ENCODE measurements at regions not wholly inside any gene's neighbourhood (a gene's known extent, or its start where the extent isn't known, plus 50 kb on each side); places are given as distances from the start of the nearest gene placed in this dataset.

GRCh38 chr10:107418085-107418806, 253.7 kb upstream of the SORCS1 start:
- in situ Hi-C loops (cut with MboI; ENCODE audit: low sequenced_read_pairs): loop anchor here (25.0 kb wide), 1 partner anchor 394 kb away; no protein-coding TSS in a partner anchor

- in situ Hi-C loops (cut with MboI; ENCODE audit: low sequenced_read_pairs): loop anchor here (25.0 kb wide), 1 partner anchor 395 kb away; no protein-coding TSS in a partner anchor
Measured at GRCh38 chr10:107417446-107417845, 252.9 kb upstream of the SORCS1 start.

DNA sequence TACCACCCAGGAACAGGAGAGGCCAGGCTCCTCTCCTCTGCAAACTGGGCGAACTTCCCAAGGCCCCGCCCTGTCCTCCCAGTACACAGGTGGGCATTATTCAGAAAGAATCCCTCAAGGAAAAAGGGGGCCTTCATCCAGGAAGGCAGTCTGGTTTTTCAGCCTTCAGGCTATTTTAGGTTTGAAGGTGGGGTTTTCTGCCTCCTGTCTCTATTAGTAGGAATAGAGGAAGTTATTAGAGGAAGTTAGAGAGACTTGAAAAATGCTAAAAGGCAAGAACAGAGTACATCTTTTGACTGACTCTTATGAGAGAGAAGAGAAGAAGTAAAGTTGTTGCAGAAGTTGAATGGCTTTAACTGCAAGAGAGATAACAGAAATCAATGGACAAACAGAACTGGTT, 250.9 kb upstream of the SORCS1 start:
- in situ Hi-C loops (cut with MboI; ENCODE audit: low sequenced_read_pairs): loop anchor here (25.0 kb wide), 1 partner anchor 397 kb away; no protein-coding TSS in a partner anchor

DNA sequence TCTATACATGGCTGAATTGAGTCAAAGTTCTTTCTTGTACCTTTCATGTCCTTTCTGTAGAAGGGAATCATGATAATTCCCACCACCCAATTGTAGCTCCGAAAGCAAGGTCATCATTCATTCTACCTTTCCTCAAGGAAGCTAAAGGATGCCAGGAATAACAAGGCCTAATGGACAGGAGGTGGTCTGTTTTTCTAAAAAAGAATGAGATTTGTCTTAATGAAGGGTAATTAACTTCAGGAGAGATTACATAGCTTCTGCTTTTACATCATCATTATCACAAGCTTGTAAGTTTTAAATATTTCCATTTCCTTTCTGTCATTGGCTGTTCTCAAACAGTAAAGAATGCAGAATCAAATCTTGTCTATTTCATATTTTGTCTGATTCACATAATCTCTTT, 249.5 kb upstream of the SORCS1 start:
- in situ Hi-C loops (cut with MboI; ENCODE audit: low sequenced_read_pairs): loop anchor here (25.0 kb wide), 1 partner anchor 398 kb away; no protein-coding TSS in a partner anchor

GRCh38 chr10:107409522-107409921, 245.0 kb upstream of the SORCS1 start:
- in situ Hi-C loops (cut with MboI; ENCODE audit: low sequenced_read_pairs): loop anchor here (25.0 kb wide), 1 partner anchor 403 kb away; no protein-coding TSS in a partner anchor

DNA sequence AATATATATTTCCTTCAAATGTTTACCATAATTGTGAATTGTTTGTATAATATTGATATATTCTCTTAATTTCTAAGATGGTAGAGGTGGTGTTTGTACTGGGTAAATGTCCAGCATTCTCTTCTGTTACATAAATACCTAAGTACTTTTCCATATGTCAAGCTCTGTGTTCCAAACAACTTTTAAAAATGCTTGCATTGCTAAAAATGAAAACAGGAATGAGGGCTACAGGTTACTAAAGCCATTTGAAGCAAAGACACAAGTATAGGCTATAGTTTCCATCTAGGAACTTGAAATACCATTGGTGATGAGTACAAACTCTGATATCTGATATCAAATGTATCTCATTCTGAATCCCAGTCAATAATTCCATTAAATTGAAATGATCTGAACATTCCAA, 233.6 kb upstream of the SORCS1 start:
- in situ Hi-C loops (cut with MboI; ENCODE audit: low sequenced_read_pairs): no loop called here

DNA sequence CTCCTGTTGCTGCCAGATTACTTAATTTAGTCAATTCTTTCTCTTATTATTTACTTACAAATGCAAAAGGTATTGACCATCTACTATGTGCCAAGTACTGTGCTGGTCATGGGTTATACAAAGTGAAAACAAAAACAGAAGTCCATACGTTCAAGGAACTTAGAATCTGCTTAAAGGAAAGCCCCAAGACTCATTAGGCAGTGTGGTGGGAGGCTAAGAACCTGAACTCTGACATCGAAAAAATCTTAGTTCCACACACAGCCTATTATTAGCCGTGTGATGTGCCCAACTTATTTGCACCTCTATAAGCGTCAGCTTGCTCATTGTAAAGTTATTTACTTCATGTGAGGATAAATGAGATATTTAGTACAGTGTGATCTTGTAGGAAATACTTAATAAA, 227.4 kb upstream of the SORCS1 start:
- in situ Hi-C loops (cut with MboI; ENCODE audit: low sequenced_read_pairs): no loop called here

DNA sequence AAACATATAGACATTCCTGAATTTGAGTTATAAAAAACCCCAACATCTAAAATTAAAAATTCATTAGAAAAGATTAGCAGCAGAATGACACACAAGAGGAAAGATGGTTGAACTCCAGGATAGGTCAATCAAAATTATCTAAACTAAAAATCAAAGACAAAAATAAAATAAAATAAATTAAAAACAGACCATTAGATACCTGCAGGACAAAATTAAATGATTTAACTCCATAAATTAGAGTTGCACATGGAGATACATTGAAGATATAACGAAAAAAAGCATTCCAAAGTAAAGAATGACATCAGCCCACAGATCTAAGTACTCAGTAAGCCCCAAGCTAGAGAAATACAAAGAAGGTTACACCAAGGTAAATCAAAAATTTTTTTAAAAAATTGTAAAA, 226.1 kb upstream of the SORCS1 start:
- in situ Hi-C loops (cut with MboI; ENCODE audit: low sequenced_read_pairs): no loop called here

DNA sequence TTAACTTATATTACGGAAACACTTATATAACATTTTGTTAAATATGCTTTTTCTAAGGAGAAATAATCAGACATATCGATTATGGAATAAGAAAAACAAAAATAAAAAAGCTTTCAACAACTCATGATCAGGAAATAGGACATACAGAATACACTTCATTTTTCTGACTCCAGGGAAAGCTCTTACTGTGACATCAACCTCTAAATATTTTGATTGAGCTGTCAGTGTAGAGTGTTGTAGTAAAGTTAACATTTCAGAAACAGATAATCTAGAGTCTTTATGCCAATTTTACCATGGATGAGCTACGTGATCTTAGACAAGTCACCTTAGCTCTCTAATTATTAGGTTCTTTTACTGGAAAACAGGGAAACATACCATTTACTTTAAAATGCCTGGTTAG, 218.9 kb upstream of the SORCS1 start:
- in situ Hi-C loops (cut with MboI; ENCODE audit: low sequenced_read_pairs): no loop called here

DNA sequence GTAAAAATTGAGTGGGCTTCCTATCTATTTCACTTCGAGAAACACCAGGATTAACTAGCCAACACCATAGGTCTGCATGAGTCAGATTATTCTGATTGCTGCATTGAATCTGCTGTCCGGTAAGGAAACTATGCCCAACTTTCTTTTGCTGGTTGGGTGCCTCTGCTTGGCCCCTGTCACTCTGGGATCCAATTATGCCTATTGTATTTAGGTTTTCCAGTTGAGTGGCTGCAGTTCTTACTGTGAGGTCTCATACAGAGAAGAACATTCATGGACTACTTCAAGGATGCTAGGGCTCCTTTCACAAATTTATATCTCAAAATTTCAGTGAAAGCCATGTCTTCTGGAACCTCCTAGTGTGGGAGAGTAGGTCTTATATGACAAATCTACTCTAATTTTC, 215.1 kb upstream of the SORCS1 start:
- in situ Hi-C loops (cut with MboI; ENCODE audit: low sequenced_read_pairs): no loop called here

GRCh38 chr10:107371801-107372200, 207.3 kb upstream of the SORCS1 start:
- in situ Hi-C loops (cut with MboI; ENCODE audit: low sequenced_read_pairs): no loop called here

DNA sequence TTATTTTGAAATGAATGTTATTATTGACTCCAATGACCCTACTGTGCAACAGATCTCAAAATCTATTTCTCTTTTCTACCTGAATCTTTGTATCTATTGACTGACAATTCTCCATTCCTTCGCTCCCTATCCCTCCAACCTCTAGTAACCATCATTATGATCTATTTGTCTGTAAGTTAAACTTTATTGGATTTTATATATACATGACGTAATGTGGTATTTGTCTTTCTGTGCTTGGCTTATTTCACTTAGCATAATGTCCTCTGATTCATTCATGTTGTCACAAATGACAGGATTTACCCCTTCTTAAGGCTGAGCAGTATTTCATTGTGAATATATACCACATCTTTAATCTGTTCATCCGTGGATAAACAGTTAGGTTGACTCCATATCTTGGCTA, 200.4 kb upstream of the SORCS1 start:
- in situ Hi-C loops (cut with MboI; ENCODE audit: low sequenced_read_pairs): no loop called here

DNA sequence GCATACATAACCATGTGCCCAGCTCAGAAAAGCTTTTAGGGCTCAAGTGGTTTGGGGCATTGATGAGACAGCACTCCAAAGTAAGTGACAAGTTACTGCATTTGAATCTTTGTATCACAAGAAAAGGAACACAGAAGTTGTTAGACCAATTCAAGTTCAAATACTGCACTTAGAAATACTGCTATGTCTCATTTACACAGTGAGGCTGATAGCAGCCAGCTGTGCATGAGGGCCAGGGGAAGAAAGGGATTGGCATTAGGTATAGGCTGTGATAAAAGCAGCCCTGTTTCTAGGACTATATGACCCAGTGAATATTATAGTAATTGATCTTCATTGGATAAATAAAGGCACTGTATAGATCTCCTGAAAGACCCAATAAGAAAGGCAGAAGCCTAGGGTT, 197.8 kb upstream of the SORCS1 start:
- in situ Hi-C loops (cut with MboI; ENCODE audit: low sequenced_read_pairs): no loop called here

DNA sequence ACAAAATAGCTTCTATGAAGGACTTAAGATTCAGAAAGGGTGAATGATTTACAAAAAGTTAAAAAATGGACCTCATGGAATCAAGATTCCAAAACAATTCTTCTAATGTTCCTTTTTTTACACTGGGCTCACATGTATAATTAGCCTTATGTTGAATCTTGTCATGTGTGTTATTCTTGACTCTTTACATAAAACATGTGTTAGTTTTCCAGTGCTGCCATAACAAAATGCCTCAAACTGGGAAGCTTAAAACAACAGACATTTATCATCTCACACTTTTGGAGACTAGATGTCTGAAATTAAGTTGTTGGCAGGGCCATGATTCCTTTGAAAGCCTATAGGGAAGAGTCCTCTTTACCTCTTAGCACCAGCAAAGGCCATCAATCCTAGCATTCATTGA, 192.5 kb upstream of the SORCS1 start:
- in situ Hi-C loops (cut with MboI; ENCODE audit: low sequenced_read_pairs): no loop called here

- in situ Hi-C loops (cut with MboI; ENCODE audit: low sequenced_read_pairs): no loop called here
Measured at GRCh38 chr10:107356396-107356795, 191.9 kb upstream of the SORCS1 start.

DNA sequence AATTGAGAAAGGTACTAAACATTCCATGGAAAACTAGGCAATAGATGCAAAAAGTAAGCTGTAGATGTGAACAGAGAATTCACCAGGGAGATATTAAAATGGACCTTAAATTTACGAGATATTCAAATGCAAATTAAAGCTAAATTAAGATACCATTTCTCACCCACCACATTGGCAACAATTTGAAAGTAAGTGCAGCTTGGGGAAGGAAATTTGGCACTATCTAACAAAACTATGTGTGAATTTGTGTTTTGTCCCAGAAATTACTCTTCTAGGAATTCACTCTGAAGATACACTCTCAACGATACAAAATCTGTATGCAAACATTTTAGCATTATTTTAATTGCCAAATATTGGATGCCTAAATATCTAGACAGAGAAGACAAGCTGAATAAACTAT, 178.2 kb upstream of the SORCS1 start:
- in situ Hi-C loops (cut with MboI; ENCODE audit: low sequenced_read_pairs): no loop called here

DNA sequence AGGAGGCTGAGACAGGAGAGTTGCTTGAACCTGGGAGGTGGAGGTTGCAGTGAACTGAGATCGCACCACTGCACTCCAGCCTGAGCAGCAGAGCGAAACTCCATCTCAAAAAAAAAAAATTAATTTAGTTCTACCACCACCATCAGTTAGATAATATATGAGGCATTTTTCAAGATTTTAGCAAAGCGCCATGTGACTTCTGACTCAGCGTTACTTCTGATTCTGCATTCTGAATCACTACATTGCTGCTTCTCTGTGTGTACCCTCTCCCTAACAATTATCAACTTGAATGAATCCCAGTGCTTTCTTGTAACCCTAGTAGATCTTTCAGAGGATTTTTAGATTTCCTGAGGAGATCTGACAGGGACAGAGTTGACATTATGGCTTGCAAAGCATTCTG, 176.8 kb upstream of the SORCS1 start:
- in situ Hi-C loops (cut with MboI; ENCODE audit: low sequenced_read_pairs): no loop called here

GRCh38 chr10:107340326-107340725, 175.8 kb upstream of the SORCS1 start:
- in situ Hi-C loops (cut with MboI; ENCODE audit: low sequenced_read_pairs): no loop called here

DNA sequence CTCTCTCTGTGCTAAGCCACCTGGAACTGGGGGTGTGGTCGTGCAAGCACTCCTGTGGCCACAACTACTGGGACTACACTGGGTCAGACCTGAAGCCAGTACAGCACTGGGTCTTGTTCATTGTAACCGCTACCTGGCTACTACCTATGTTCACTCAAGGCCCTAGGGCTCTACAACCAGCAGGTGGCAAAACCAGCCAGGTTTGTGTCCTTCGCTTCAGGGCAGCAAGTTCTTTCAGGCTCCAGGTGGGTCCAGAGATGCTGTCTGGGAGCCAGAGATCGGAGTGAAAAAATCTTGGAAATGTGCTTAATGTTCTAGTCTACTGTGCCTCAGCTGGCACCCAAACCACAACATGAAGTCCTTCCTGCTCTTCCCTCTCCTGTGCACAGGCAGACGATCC, 171.6 kb upstream of the SORCS1 start:
- in situ Hi-C loops (cut with MboI; ENCODE audit: low sequenced_read_pairs): no loop called here

- in situ Hi-C loops (cut with MboI; ENCODE audit: low sequenced_read_pairs): no loop called here
Measured at GRCh38 chr10:107317592-107317991, 153.1 kb upstream of the SORCS1 start.

DNA sequence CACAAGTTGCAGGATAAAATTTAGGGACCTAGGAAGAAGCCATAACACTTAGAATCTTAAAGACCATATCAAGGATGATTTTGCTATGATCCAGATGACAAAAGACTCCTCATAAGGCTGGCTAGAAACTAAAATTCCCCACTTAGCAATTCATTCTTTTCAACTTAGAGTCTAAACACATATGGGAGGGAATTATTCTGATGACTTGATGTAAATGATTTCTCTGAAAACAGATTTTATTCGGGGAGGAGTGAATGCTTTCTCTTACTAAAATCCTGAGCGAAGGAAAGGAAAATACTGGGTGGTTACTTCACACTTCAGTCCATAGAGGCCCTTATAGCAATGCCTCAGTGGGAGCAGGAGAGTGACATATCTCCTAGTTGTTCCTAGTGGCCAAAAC, 138.7 kb upstream of the SORCS1 start:
- in situ Hi-C loops (cut with MboI; ENCODE audit: low sequenced_read_pairs): no loop called here

DNA sequence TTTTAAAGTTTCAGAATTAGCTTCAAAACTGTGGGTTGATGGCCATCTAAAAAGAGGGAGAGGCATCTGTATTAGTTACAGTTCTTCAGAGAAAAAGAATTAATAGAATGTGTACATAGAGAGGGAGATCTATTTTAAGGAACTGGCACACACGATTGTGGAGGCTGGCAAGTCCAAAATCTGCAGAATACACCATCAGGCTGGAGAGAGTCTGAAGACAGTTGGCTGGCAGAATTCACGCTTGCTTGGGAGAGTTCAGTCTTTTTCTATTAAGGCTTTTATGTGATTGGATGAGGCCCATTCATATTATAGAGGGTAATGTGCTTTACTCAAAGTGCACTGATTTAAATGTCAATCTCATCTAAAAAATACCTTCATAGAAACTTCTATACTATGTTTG, 135.1 kb upstream of the SORCS1 start:
- in situ Hi-C loops (cut with MboI; ENCODE audit: low sequenced_read_pairs): no loop called here

- in situ Hi-C loops (cut with MboI; ENCODE audit: low sequenced_read_pairs): no loop called here
Measured at GRCh38 chr10:107284187-107284586, 119.7 kb upstream of the SORCS1 start.
